ENCODE measurements at regions not wholly inside any gene's neighbourhood (a gene's known extent, or its start where the extent isn't known, plus 50 kb on each side); places are given as distances from the start of the nearest gene placed in this dataset.

- TF ChIP-seq, protein P1, sequence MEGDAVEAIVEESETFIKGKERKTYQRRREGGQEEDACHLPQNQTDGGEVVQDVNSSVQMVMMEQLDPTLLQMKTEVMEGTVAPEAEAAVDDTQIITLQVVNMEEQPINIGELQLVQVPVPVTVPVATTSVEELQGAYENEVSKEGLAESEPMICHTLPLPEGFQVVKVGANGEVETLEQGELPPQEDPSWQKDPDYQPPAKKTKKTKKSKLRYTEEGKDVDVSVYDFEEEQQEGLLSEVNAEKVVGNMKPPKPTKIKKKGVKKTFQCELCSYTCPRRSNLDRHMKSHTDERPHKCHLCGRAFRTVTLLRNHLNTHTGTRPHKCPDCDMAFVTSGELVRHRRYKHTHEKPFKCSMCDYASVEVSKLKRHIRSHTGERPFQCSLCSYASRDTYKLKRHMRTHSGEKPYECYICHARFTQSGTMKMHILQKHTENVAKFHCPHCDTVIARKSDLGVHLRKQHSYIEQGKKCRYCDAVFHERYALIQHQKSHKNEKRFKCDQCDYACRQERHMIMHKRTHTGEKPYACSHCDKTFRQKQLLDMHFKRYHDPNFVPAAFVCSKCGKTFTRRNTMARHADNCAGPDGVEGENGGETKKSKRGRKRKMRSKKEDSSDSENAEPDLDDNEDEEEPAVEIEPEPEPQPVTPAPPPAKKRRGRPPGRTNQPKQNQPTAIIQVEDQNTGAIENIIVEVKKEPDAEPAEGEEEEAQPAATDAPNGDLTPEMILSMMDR (IDR thresholded peaks at IDR 0.05), result no peak
- TF ChIP-seq POLR2A (IDR thresholded peaks at IDR 0.05), result no peak
- no peak for TF ChIP-seq EP300 (IDR thresholded peaks at IDR 0.05)
Observed at GRCh38 chr1:238404481-238404880, 513.8 kb upstream of the ZP4 start.

Measured in upper lobe of left lung (tissue), 4 donors.